ENCODE measurements at regions not wholly inside any gene's neighbourhood (a gene's known extent, or its start where the extent isn't known, plus 50 kb on each side); places are given as distances from the start of the nearest gene placed in this dataset.
"Not testable (repeated sequence)": the region's sequence is repeated elsewhere in the genome, so short reads cannot be mapped to it uniquely, and the experiment has no call there.

DNA sequence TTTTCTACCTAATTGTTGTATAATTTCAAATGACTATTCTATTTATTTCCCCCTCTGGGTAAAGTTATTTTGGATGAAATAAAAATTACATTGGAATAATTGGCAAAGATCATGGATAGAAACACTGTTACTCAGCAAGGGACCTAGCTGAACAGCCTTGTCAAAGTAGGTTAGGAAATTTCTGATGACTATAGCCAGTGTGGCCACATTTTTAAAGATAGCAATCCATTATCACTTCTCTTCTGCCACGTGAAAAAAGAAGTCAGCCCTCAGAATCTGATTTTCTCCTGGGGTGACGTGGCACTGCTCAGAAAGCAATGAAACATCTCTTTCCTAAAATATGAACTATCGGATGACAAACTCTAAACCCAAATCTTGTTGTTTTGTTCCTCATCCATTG is 784.2 kb upstream of the RIOK2 start:
- no peak for DNase-seq

DNA sequence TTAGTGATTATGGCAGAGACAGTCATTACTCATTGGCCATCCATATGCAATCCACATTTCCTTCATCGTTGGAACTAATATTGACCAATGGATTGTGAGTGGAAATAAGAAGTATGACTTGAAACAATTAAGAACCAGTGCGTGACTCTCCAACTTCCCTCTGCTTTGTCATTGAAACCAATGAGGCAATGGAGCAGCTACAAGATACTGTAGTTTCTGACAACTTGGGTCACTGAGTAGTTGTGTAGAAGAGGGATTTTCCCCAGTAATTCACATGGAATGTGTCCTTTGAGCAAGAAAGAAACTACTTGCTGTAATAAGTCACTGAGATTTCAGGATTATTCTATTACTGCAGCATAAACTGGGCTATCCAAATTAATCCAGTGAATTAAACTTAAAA is 785.3 kb upstream of the RIOK2 start:
- DNase-seq, result no peak

- DNase-seq, result no peak
Measured at GRCh38 chr5:97979740-97980139, 793.7 kb upstream of the RGMB start.

DNA sequence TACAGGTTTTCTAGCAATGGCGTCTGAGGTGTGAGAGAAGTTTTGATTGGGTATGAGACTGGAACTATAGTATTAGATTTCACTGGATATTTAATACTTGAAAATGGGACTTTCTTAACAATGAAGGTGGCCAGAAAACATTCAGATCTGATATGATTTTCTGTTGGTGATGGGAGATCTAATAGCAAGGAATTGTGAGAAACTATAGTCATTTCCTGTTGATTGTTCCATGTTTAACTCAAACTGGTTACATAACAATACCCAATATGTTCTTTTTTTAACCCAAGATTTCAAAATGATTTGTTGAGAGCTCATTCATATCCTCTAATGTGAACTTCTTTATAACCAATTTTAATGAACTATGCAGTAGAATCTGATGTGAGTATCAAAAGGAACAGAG is 793.2 kb upstream of the RGMB start:
- no peak for DNase-seq

DNA sequence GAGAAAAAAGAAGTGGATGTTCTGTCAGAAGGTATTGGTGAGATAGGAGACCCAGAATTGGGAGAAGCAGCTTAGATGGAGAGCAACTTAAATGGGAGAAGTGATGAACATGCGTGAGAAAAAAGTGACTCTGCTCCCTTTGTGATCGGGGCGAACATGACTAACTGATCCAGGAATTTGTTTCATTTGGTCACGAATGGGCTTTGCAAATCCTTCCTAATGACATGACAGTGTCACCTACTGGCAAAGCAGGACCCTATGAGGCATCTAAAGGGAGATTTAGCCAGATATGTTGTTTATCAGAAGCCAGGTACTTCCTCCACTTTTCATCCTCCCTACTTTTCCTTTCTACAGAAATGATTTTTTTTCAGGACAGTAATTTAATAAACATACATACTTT is 787.4 kb upstream of the RGMB start:
- no peak for DNase-seq

GRCh38 chr5:97991236-97991635 is 782.2 kb upstream of the RGMB start:
- no peak for DNase-seq

DNA sequence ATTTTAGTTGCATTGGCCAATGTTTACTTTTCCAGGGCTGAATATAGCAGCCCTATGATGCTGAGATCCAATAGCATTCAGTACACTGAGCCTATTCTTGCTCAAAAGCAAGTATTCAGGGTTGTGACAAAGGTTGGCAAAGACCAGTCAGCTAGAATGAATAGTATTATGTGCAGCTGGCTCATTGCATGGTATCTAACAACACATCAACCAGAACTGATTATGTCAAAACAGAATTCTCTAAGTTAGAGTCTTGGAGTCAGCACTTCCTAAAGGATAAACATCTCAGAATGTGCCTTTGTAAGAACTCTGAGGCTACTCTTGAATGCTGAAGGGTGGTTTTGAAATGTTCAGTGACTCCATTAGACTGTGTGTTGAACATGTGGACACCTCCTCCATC is 774.5 kb upstream of the RGMB start:
- no peak for DNase-seq

DNA sequence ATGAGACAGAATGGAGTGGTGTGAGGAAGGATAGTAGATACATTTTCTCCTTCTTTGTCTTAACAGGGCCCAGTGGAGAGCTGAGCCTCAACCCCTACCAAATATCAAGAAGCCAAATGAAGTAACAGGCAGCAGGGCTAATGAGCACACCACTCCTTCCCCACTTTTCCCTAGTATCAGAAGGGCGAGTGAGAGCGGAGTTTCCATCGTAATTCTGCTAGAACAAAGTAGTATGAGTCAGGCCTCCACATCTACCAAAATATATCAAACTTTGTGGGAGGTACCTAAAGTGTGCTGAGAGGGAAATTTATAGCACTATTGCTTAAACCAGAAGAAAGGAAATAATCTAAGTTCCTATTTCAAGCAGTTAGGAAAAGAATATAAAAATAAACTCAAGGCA is 769.0 kb upstream of the RGMB start:
- DNase-seq, result no peak

DNA sequence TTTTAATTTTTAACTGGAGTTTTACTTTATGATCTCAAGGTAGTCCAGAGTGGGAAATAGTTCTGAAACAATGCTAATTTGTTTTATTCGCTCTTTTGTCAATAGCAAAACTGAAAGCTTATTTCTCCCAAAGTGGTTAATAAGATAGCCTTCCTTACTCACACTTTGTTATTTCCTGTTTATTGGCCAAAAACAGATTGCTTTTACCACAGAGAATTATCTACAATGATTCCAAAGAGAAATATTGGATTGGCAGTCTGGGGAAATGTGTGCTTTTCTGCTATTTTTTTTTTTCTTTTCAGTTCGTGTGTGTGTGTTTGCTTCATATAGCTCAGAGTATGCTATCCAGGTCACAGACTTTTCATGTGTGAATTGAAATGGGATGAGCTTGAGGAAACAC is 756.7 kb upstream of the RGMB start:
- no peak for DNase-seq

DNA sequence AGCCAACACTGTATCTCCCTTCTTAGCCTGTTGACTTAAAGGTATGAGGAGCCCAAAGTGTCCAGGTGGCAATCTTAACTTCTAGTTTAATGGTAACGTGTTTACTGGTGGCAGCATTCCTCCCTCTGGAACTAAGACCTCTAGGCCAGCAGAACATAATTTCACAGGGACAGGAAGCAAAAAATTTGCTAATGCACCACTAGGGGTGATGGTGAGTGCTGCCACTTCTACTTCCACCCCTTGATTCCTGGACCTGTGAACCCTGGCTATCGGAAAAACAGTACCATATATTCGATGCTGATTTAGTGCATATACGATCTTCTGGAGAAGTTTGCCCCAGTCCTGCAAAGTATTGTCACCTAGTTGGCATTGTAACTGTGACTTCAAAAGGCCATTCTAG is 743.2 kb upstream of the RGMB start:
- not testable (repeated sequence) for DNase-seq

DNA sequence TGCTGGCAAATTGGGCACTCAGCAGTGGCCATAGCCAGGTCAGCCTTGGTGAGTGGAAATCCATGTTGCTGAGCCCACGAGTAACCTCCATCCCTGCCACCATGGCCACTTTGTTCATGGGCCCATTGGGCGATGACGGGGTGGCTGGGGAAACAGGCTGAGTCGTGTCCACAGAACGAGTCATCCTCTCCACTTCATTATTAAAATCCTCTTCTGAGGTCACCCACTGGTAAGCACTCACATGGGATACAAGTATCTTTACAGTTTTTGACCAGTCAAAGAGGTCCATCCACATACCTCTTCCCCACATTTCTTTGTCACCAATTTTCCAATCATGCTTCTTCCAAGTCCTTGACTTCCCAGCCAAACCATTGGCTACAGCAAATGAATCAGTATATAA is 742.4 kb upstream of the RGMB start:
- not testable (repeated sequence) for DNase-seq

DNA sequence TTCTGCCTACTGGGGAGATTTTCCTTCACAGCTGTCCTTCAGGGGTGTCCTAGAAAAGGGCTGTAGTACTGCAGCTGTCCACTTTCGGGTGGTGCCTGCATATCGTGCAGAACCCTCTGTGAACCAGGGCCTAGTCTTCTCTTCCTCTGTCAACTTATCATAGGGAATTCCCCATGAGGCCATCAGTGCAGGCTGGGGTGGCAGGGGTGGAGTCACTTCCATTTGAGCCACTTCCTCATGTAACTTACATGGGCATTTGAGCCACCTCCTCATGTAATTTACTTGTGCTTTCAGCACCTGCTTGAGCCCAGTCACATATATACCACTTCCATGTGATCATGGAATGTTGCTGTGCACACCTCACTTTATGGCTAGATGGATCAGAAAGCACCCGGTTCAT is 742.0 kb upstream of the RGMB start:
- no peak for DNase-seq

DNA sequence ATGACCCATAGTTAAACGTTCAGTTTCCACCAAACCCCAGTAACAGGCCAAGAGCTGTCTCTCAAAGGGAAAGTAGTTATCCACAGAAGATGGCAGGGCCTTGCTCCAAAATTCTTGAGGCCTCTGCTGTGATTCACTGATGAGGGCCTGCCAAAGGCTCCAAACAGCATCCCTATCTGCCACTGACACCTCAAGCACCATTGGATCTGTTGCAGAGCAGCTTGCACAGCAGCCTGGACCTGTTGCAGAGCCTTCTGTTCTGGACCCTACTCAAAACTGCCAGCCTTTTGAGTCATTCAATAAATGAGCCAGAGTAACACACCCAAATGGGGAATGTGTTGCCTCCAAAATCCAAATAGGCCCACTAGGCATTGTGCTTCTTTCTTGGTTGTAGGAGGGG is 741.5 kb upstream of the RGMB start:
- DNase-seq, result no peak

DNA sequence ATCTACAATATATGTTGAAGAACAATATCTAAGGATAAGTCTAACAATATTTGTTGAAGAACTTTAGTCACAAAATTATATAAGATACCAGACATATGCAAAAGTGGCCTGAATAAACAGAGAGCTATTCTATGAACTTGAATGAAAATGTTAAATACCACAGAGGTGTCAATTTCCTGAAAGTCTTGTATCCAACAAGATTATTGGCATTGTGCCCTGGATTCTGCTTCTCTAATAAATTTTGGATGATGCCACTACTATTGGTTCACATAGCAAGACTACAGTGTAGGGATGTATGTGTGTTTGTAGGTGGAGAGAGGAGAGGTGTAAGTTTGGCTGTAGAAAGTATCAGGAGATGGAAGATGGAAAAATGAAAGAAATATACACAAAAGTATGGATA is 731.8 kb upstream of the RGMB start:
- no peak for DNase-seq

DNA sequence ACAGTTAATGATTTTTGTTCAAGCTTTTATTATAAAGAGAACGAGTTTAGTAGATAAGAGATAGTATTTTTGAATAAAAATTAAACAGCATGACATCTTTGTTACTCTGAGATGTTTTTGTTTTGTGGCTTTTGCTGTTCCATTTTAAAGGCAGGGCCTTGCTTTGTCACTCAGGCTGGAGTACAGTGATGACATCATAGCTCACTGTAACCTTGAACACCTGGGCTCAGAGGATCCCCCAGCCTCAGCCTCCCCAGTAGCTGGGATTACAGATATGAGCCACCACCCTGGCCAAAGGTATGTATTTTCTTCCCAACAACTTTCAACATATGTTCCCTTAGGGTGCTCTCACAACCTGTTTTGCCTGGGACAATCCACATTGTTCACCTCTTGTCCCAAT is 730.9 kb upstream of the RGMB start:
- DNase-seq, result no peak

- DNase-seq, result no peak
Measured at GRCh38 chr5:98042961-98043360, 730.5 kb upstream of the RGMB start.

- DNase-seq, result no peak
Measured at GRCh38 chr5:98050583-98050982, 722.9 kb upstream of the RGMB start.

DNA sequence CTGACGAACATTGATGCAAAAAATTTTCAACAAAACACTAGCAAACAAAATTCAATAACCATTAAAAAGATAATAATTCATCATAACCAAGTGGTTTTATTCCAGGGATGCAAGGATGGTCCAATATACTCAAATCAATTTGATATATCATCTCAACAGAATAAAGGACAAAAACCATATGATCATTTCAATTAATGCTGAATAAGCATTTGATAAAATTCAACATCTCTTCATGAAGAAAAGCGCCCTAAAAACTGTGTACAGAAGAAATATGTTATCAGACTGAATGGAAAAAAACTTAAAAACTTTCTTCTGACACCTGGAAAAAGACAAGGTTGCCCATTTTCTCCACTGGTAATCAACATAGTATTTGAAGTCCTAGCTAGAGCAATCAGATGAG is 720.3 kb upstream of the RGMB start:
- no peak for DNase-seq

DNA sequence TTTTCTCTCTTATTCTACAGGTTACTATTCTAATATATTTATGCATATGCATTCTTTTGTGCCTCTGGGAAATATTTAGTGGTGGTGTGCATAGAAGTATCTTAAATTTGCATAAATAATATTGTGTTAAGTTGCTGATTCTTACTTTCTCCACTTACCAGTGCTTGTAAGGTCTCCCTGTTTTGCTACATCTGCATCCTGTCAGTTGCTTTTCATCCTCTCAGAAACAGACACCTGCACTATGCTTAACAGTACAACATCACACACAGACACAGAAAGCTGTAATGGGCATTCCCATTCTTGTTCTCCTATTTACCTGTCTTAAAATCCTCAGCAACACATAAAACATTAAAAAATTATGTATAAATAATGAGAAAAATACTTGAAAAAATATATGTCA is 713.3 kb upstream of the RGMB start:
- DNase-seq, result no peak

- no peak for DNase-seq
Measured at GRCh38 chr5:98064118-98064685, 709.3 kb upstream of the RGMB start.

- DNase-seq, result no peak
Measured at GRCh38 chr5:98065261-98065909, 708.1 kb upstream of the RGMB start.

DNA sequence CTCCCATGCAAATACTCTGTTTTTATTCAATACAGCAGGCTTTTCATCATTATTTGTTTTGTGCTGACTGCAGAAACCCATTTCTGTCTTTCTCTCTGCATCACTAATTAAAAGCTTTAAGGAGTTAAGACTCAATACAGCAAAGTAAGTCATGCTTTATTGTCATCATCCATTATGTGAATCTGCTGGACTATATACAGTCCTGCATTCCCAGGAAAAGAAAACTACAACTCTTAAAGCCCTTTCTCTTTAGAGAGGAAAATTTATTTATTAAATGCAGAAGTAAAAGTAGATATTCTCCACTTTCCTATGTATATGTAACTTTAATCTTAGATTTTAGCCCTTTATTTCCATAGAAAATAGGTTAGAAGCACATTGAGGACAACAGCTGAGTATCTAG is 706.6 kb upstream of the RGMB start:
- DNase-seq, result no peak

GRCh38 chr5:98069876-98070512 is 703.5 kb upstream of the RGMB start:
- no peak for DNase-seq

GRCh38 chr5:98072921-98073320 is 700.5 kb upstream of the RGMB start:
- no peak for DNase-seq

DNA sequence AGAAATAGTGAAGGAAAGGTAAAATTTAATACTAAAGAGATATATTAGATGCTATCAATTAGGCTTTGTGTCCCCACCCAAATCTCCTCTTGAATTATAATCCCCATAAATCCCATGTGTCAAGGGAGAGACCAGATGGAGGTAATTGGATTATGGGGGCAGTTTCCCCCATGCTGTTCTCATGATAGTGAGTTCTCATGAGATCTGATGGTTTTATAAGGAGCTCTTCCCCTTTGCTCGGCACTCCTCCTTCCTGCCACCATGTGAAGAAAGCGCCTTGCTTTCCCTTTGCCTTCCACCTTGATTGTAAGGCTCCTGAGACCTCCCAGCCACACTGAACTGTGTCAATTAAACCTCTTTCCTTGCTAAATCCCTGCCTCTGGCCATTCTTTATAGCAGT is 697.0 kb upstream of the RGMB start:
- no peak for DNase-seq
